ENCODE measurements at regions not wholly inside any gene's neighbourhood (a gene's known extent, or its start where the extent isn't known, plus 50 kb on each side); places are given as distances from the start of the nearest gene placed in this dataset.
"Not testable (repeated sequence)": the region's sequence is repeated elsewhere in the genome, so short reads cannot be mapped to it uniquely, and the experiment has no call there.

DNA sequence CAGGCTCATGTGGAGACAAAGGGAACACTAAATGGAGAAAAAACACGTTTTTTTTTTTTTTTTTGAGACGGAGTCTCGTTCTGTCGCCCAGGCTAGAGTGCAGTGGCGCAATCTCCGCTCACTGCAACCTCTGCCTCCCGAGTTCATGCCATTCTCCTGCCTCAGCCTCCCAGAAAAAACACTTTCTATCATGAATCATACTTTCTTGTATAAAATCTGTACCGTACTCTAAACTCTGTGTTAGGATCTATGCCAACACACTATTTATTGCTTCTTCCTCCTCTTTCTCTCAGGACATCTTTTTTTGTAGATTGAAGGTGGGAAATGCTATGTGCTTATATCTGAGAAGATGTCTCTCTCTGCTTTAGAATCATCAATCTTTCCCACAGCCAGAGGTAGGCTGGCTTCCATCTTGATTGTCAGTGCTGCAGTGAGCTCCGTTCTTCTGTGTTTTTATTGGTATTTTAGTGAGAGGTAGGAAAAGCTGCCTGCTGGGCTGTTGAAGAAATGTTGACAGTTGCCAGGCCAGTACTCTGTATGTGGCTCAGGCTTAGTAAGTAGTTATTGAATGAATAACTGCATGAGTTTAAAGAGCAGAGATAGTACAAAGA, 101.1 kb downstream of the GPR85 start:
- Histone ChIP-seq H3K27ac (ENCODE audit: insufficient read depth, low read depth, low read length, poor library complexity, severe bottlenecking) (no peak overlapping the region), H3K27me3 (ENCODE audit: control insufficient read depth, insufficient read depth, low read length, poor library complexity, severe bottlenecking) (no peaks in the 10 kb centered on the region), H3K4me3 (ENCODE audit: insufficient read depth, low read depth, low read length) (no peak overlapping the region), H3K9me3 (ENCODE audit: control insufficient read depth, low read length) (no peaks in the 10 kb centered on the region), H3K4me1 (ENCODE audit: control insufficient read depth, insufficient read depth, low read length) (peaks cover 4% of the 10 kb centered on the region), H3K36me3 (ENCODE audit: control insufficient read depth, insufficient read depth, low read length) (no peaks in the 10 kb centered on the region)
- 61 to 65% methylated on average over 9 of the region's 9 CpGs for whole genome bisulfite sequencing, 2 experiments

- Histone ChIP-seq H3K27ac (ENCODE audit: insufficient read depth, low read depth, low read length, poor library complexity, severe bottlenecking) (no peak overlapping the region), H3K4me1 (ENCODE audit: control insufficient read depth, insufficient read depth, low read length) (peaks cover 4% of the 10 kb centered on the region), H3K36me3 (ENCODE audit: control insufficient read depth, insufficient read depth, low read length) (no peaks in the 10 kb centered on the region), H3K27me3 (ENCODE audit: control insufficient read depth, insufficient read depth, low read length, poor library complexity, severe bottlenecking) (no peaks in the 10 kb centered on the region), H3K9me3 (ENCODE audit: control insufficient read depth, low read length) (no peaks in the 10 kb centered on the region), H3K4me3 (ENCODE audit: insufficient read depth, low read depth, low read length) (no peak overlapping the region)
- WGBS, 2 experiments = no CpG with 5 or more reads among the region's 1 CpG
Measured at GRCh38 chr7:112982441-112983063, 104.1 kb downstream of the GPR85 start.

DNA sequence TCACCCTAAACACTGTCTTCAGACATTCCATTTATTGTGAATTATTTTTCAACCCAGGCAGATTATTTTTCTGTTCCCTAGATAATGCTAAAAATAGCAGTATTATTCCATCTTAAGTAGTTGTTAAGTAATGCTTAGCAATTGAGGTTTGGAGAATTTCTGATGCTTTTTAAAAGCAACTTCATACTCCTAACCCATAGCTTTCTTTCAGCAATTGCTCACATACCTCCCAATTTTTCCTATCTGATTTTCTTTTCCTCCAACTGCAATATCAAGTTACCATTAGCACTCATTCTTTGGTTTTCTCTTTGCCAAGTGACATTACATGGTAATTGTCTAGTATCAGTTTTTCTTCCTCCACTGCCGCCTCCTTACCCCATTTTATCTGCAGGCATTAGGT, 104.7 kb downstream of the GPR85 start:
- no peak overlapping the region for H3K27ac ChIP-seq (ENCODE audit: insufficient read depth, low read depth, low read length, poor library complexity, severe bottlenecking)
- no peak overlapping the region for H3K4me3 ChIP-seq (ENCODE audit: insufficient read depth, low read depth, low read length)
- no CpG with 5 or more reads among the region's 1 CpG for WGBS, 2 experiments
- no peaks in the 10 kb centered on the region for H3K27me3 ChIP-seq (ENCODE audit: control insufficient read depth, insufficient read depth, low read length, poor library complexity, severe bottlenecking)
- peaks cover 4% of the 10 kb centered on the region for H3K4me1 ChIP-seq (ENCODE audit: control insufficient read depth, insufficient read depth, low read length)
- no peaks in the 10 kb centered on the region for H3K36me3 ChIP-seq (ENCODE audit: control insufficient read depth, insufficient read depth, low read length)
- H3K9me3 ChIP-seq (ENCODE audit: control insufficient read depth, low read length) = no peaks in the 10 kb centered on the region

DNA sequence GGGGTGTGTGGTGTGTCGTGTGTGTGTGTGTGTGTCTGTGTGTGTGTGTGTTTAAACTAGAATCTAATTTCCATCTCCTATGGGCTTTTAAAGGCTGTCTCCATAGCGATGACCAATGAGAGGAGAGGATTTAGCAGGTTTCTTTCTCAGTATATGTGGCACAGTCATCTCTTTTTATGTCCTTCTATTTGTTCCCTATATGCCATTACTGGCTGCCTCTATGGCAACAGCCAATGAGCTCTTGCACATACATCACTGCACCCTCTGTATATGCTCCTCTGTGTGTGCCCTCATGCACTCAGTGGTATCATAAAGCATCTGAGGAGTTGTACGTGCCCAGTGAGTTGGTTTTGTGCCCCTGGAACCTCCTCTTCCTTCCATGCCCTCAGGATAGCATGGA, 107.6 kb downstream of the GPR85 start:
- not testable (repeated sequence) for H3K4me1 ChIP-seq (ENCODE audit: control insufficient read depth, insufficient read depth, low read length); H3K9me3 ChIP-seq (ENCODE audit: control insufficient read depth, low read length); H3K27me3 ChIP-seq (ENCODE audit: control insufficient read depth, insufficient read depth, low read length, poor library complexity, severe bottlenecking); H3K36me3 ChIP-seq (ENCODE audit: control insufficient read depth, insufficient read depth, low read length); H3K27ac ChIP-seq (ENCODE audit: insufficient read depth, low read depth, low read length, poor library complexity, severe bottlenecking); H3K4me3 ChIP-seq (ENCODE audit: insufficient read depth, low read depth, low read length)
- 84 to 90% methylated on average over 1 to 2 of the region's 3 CpGs for WGBS, 2 experiments

GRCh38 chr7:112977244-112977955, 109.2 kb downstream of the GPR85 start:
- H3K4me3 ChIP-seq (ENCODE audit: insufficient read depth, low read depth, low read length); H3K36me3 ChIP-seq (ENCODE audit: control insufficient read depth, insufficient read depth, low read length); H3K27ac ChIP-seq (ENCODE audit: insufficient read depth, low read depth, low read length, poor library complexity, severe bottlenecking); H3K27me3 ChIP-seq (ENCODE audit: control insufficient read depth, insufficient read depth, low read length, poor library complexity, severe bottlenecking); H3K4me1 ChIP-seq (ENCODE audit: control insufficient read depth, insufficient read depth, low read length); H3K9me3 ChIP-seq (ENCODE audit: control insufficient read depth, low read length): not testable (repeated sequence)
- WGBS, 2 experiments = 80 to 94% methylated on average over 1 to 2 of the region's 8 CpGs

DNA sequence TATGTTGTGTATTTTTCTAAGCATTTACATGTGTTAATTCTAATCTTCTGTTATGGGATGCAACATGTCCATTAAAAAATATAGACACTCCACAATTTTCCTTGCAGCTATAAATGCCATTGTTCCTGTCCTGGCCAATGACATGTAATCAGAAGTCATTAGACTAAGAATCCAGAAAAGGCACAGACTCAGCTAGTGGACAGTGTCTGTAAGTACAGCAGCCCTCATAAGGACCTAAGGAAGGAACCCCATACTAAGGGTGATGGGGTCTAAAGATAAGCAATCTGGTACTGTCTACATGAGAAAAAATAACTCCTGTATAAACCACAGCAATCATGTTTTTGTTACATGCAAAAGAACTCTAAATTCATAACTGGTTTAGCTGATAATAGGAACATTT, 115.9 kb downstream of the GPR85 start:
- Histone ChIP-seq H3K27me3 (ENCODE audit: control insufficient read depth, insufficient read depth, low read length, poor library complexity, severe bottlenecking) (no peaks in the 10 kb centered on the region), H3K4me3 (ENCODE audit: insufficient read depth, low read depth, low read length) (no peak overlapping the region), H3K9me3 (ENCODE audit: control insufficient read depth, low read length) (no peaks in the 10 kb centered on the region), H3K27ac (ENCODE audit: insufficient read depth, low read depth, low read length, poor library complexity, severe bottlenecking) (no peak overlapping the region), H3K4me1 (ENCODE audit: control insufficient read depth, insufficient read depth, low read length) (no peaks in the 10 kb centered on the region), H3K36me3 (ENCODE audit: control insufficient read depth, insufficient read depth, low read length) (no peaks in the 10 kb centered on the region)

DNA sequence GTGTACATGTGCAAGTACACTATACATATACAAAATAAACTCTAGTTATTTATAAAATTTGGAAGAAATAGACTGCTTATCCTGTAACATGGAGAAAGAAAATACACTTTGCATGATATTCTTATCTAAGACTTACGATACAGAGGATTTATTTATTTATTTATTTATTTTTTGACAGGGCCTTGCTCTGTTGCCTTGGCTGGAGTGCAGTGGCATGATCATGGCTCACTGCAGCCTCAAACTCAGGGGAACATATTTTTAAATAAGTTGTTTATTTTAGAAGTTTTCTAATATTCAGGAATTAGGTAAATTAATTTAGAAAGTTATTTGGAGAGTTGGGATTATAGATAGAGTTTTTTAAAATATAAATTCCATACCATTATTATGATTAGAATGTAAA, 116.7 kb downstream of the GPR85 start:
- Histone ChIP-seq H3K36me3 (ENCODE audit: control insufficient read depth, insufficient read depth, low read length) (no peaks in the 10 kb centered on the region), H3K4me1 (ENCODE audit: control insufficient read depth, insufficient read depth, low read length) (no peaks in the 10 kb centered on the region), H3K27me3 (ENCODE audit: control insufficient read depth, insufficient read depth, low read length, poor library complexity, severe bottlenecking) (no peaks in the 10 kb centered on the region), H3K4me3 (ENCODE audit: insufficient read depth, low read depth, low read length) (no peak overlapping the region), H3K9me3 (ENCODE audit: control insufficient read depth, low read length) (no peaks in the 10 kb centered on the region), H3K27ac (ENCODE audit: insufficient read depth, low read depth, low read length, poor library complexity, severe bottlenecking) (no peak overlapping the region)
- WGBS, 2 experiments = no CpG with 5 or more reads among the region's 1 CpG

GRCh38 chr7:112965506-112965905, 121.1 kb downstream of the GPR85 start:
- 90% methylated on average over 1 of the region's 1 CpG for WGBS, 2 experiments
- no peaks in the 10 kb centered on the region for H3K36me3 ChIP-seq (ENCODE audit: control insufficient read depth, insufficient read depth, low read length)
- H3K27ac ChIP-seq (ENCODE audit: insufficient read depth, low read depth, low read length, poor library complexity, severe bottlenecking) = no peak overlapping the region
- no peak overlapping the region for H3K4me3 ChIP-seq (ENCODE audit: insufficient read depth, low read depth, low read length)
- H3K9me3 ChIP-seq (ENCODE audit: control insufficient read depth, low read length) = no peaks in the 10 kb centered on the region
- no peaks in the 10 kb centered on the region for H3K27me3 ChIP-seq (ENCODE audit: control insufficient read depth, insufficient read depth, low read length, poor library complexity, severe bottlenecking)
- H3K4me1 ChIP-seq (ENCODE audit: control insufficient read depth, insufficient read depth, low read length) = no peaks in the 10 kb centered on the region

DNA sequence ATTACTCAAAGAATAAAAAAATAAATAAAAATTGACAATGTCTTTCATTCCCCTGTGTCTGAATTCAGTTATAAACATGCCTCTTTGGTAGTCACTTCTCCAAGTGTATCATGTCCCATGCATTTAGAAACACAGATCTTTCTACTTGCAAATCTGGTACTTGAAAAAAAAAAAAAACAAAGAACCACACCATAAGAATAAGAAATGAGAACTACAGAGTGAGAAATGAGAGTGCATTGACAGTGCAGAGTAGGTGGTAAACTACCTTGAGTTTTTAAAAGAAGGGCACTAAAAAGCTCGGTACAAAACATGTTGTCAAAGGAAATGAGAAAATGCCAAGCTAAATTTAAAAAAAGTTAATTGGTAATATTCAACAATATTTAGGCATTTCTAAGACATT, 123.0 kb downstream of the GPR85 start:
- Histone ChIP-seq H3K27me3 (ENCODE audit: control insufficient read depth, insufficient read depth, low read length, poor library complexity, severe bottlenecking) (no peaks in the 10 kb centered on the region), H3K9me3 (ENCODE audit: control insufficient read depth, low read length) (no peaks in the 10 kb centered on the region), H3K27ac (ENCODE audit: insufficient read depth, low read depth, low read length, poor library complexity, severe bottlenecking) (no peak overlapping the region), H3K4me3 (ENCODE audit: insufficient read depth, low read depth, low read length) (no peak overlapping the region), H3K4me1 (ENCODE audit: control insufficient read depth, insufficient read depth, low read length) (no peaks in the 10 kb centered on the region), H3K36me3 (ENCODE audit: control insufficient read depth, insufficient read depth, low read length) (no peaks in the 10 kb centered on the region)
- WGBS, 2 experiments = 100% methylated on average over 1 of the region's 1 CpG; no CpG with 5 or more reads in 1 of the 2 experiments

GRCh38 chr7:112962815-112963214, 123.8 kb downstream of the GPR85 start:
- Histone ChIP-seq H3K4me1 (ENCODE audit: control insufficient read depth, insufficient read depth, low read length) (no peaks in the 10 kb centered on the region), H3K27ac (ENCODE audit: insufficient read depth, low read depth, low read length, poor library complexity, severe bottlenecking) (no peak overlapping the region), H3K36me3 (ENCODE audit: control insufficient read depth, insufficient read depth, low read length) (no peaks in the 10 kb centered on the region), H3K4me3 (ENCODE audit: insufficient read depth, low read depth, low read length) (no peak overlapping the region), H3K9me3 (ENCODE audit: control insufficient read depth, low read length) (no peaks in the 10 kb centered on the region), H3K27me3 (ENCODE audit: control insufficient read depth, insufficient read depth, low read length, poor library complexity, severe bottlenecking) (no peaks in the 10 kb centered on the region)
- WGBS, 2 experiments = 87 to 89% methylated on average over 2 of the region's 3 CpGs
